BLaER1 (cell line): ENCODE measurements at regions not wholly inside any gene's neighbourhood (a gene's known extent, or its start where the extent isn't known, plus 50 kb on each side); places are given as distances from the start of the nearest gene placed in this dataset.

Source experiments
- H3K27ac ChIP-seq: shearing (Covaris generic); formaldehyde crosslinking; 2 replicates; pipeline ENCODE4 v1.8.1; 2022
- H3K27me3 ChIP-seq: shearing (Covaris generic); formaldehyde crosslinking; 2 replicates; pipeline ENCODE4 v1.8.1; 2022
- H3K36me3 ChIP-seq: shearing (Covaris generic); formaldehyde crosslinking; 2 replicates; pipeline ENCODE4 v1.8.1; 2022
- H3K4me1 ChIP-seq: shearing (Covaris generic); formaldehyde crosslinking; 2 replicates; pipeline ENCODE4 v1.8.1; 2022
- H3K4me2 ChIP-seq: shearing (Covaris generic); formaldehyde crosslinking; 2 replicates; pipeline ENCODE4 v1.8.1; 2022
- H3K4me3 ChIP-seq: shearing (Covaris generic); formaldehyde crosslinking; 2 replicates; pipeline ENCODE4 v1.8.1; 2022
- H3K9ac ChIP-seq: shearing (Covaris generic); formaldehyde crosslinking; 2 replicates; pipeline ENCODE4 v1.8.1; 2022
- H3K9me3 ChIP-seq: shearing (Covaris generic); formaldehyde crosslinking; 2 replicates; pipeline ENCODE4 v1.8.1; 2022
- H4K20me1 ChIP-seq: shearing (Covaris generic); formaldehyde crosslinking; 2 replicates; pipeline ENCODE4 v1.8.1; 2022
- Cebpa-rat ChIP-seq: shearing (Covaris generic); IDR thresholded peaks from 2 replicates; pipeline ENCODE4 v1.8.1; 2022

DNA sequence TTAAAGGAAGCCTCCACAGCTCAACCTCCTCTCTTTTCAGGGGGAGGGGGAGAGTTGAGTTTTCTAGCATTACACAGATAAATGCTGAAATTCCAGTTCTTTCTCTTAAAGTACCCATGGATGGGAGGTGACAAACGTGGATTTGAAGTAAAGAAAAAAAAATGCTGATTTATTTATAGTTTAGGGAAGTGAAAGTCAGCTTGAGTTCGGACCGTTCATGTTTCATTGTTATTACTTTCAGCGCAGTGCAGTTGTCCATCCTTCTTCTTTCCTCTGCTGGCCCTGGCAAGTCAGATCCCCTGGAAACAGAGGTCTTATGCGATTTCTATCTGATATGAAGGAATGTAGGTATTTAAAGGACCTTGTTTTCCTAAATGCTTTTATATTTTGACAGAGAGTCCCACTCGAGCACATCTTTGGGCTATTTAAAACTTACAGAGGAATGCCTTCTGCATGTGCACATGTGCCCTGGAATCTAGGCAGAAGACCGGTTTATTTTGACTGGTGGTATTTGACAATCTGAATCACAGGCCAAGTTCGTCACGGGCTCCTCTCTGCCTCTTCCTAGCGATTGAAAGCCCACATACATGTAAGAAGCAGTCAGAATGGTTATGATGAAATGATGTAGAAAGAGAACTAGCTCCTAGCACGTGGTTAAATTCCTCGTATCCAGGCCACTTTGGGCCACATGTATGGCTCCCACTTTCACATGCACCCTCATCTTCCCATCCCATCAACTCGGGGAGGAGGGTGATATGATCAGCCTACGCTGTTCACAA lies 385.2 kb upstream of the KLF4 start:
- no peak overlapping the region for H3K4me3 ChIP-seq
- no peaks in the 10 kb centered on the region for H3K36me3 ChIP-seq
- H4K20me1 ChIP-seq = no peaks in the 10 kb centered on the region
- no peaks in the 10 kb centered on the region for H3K27me3 ChIP-seq
- peak overlapping the region; percentile 38 for H3K27ac ChIP-seq
- peak overlapping the region; percentile 58 for H3K4me2 ChIP-seq
- TF ChIP-seq Cebpa-rat = no peak
- no peaks in the 10 kb centered on the region for H3K9me3 ChIP-seq
- H3K4me1 ChIP-seq = peaks cover 41% of the 10 kb centered on the region
- H3K9ac ChIP-seq = no peak overlapping the region

DNA sequence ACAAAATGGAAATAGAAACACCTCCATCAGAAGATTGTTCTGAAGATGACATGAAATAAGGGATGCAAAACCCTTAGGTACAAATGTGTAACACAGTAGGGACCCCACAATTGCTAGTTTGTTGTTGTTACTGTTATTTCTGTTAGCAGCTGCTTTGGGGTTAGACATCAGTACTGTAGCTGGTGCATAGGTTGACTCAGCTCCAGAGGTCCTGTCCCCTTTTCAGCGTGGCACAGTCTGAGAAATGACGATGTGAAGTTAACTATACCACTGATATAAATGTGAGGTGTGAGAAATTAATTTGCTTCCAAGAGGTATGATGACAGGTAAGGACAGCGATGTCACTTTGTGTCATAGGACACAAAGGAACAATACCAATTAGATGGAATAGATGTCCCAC lies 384.6 kb upstream of the KLF4 start:
- no peak overlapping the region for H3K9ac ChIP-seq
- H3K4me1 ChIP-seq = peaks cover 43% of the 10 kb centered on the region
- no peak overlapping the region for H3K4me3 ChIP-seq
- H3K27ac ChIP-seq = no peak overlapping the region
- H3K4me2 ChIP-seq = peak overlapping the region; percentile 58
- no peaks in the 10 kb centered on the region for H4K20me1 ChIP-seq
- H3K36me3 ChIP-seq = no peaks in the 10 kb centered on the region
- H3K9me3 ChIP-seq = no peaks in the 10 kb centered on the region
- no peak for TF ChIP-seq Cebpa-rat
- H3K27me3 ChIP-seq = no peaks in the 10 kb centered on the region

DNA sequence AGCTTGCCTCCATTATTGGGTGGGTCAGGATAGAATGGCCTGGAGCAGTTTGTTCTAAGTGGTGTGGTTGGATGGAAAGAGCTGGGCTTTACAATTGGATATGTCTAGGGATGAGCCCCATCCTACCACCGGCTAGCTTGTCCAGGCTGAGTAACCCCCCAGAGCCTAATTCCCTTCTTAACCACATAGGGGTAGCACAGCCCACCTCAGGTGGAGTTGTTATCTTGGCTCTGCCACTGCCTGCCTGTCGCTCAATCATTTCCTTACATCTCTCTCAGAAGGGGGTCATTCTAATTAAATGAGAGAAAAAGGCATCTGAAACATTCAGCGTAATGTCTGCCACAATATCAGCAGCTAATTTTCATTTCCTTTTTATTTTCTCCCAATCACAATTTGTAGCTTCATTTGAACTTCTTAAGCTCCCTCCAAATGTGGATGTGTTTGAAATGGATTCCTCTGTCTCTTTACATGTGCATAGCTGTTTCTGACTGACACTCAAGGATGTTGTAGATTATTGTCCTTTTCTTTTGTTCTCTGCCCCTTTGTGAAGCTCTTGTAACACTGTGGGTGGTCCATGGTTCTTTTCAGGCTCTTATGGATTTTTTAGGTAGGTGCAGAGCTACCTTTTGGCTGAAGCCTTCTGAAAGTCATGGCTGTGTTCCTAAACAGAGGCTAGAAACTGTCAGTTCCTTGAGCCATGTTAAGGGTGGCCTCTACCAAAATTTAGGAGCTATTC lies 383.1 kb upstream of the KLF4 start:
- peak overlapping the region; percentile 46; the same call in 1 of the 2 replicates for H3K4me2 ChIP-seq

DNA sequence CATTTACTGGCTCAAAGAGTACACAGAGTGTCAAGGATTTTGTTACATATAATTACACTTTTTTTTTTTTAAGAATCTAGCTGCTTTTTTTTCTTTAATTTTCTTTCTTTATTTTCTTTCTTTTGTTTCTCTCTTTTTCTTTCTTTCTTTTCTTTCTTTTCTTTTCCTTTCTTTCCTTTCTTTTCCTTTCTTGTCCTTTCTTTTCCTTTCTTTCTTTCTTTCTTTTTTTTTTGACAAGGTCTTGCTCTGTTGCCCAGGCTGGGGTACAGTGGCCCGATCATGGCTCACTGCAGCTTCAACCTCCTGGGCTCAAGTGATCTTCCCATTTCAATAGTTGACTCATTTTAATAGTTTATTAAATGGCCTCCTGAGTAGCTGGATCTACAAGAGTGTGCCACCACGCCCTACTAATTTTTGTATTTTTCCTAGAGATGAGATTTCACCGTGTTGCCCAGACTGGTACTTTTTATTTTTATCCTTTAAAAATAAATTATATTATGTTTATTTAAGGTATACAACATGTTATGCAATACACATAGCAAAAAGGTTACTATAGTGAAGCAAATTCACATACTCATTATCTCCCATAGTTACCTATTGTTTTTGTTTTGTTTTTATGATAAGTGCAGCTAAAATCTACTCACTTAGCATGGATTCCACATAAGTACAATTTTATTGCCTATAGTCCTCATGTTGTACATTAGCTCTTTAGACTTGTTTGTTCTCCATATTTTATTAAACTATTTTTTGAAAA lies 381.5 kb upstream of the KLF4 start:
- Histone ChIP-seq H3K9me3 (no peaks in the 10 kb centered on the region), H3K9ac (no peak overlapping the region), H3K4me3 (no peak overlapping the region), H3K27me3 (no peaks in the 10 kb centered on the region), H3K27ac (no peak overlapping the region), H3K36me3 (no peaks in the 10 kb centered on the region), H4K20me1 (no peaks in the 10 kb centered on the region), H3K4me2 (no peak overlapping the region), H3K4me1 (peaks cover 68% of the 10 kb centered on the region)
- TF ChIP-seq Cebpa-rat = no peak

More for the DNA sequence above, 383.1 kb upstream of the KLF4 start:
- Histone ChIP-seq H3K4me3 (no peak overlapping the region), H3K9me3 (no peaks in the 10 kb centered on the region), H3K36me3 (no peaks in the 10 kb centered on the region), H3K27me3 (no peaks in the 10 kb centered on the region), H3K27ac (0 out of 2 replicates have a peak overlapping the region, but pooled peaks have one; percentile 11), H3K9ac (no peak overlapping the region), H3K4me1 (peaks cover 58% of the 10 kb centered on the region), H4K20me1 (no peaks in the 10 kb centered on the region)
- TF ChIP-seq Cebpa-rat = no peak

DNA sequence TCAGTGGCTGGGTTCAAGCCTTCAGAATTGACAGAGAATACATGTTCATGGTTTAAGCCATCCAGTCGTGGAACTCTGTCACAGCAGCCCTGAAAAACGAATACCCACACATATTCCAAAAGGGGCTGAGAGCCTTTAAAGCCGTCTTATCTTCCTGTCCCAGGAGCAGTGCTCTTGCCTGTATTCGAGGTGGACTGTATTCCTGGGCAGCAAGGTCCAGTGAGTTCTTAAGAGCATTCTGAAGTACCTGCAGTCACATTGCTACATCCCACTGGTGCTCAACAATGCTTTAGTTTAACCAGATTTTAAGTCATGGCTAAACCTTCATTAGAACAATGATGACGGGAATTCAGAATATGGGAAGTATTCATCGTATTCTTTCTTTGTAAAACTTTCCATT lies 380.7 kb upstream of the KLF4 start:
- peaks cover 61% of the 10 kb centered on the region for H3K4me1 ChIP-seq
- H3K36me3 ChIP-seq = no peaks in the 10 kb centered on the region
- no peaks in the 10 kb centered on the region for H3K9me3 ChIP-seq
- no peak overlapping the region for H3K4me3 ChIP-seq
- no peak overlapping the region for H3K27ac ChIP-seq
- H3K4me2 ChIP-seq = no peak overlapping the region
- H3K27me3 ChIP-seq = no peaks in the 10 kb centered on the region
- TF ChIP-seq Cebpa-rat = no peak
- no peaks in the 10 kb centered on the region for H4K20me1 ChIP-seq
- no peak overlapping the region for H3K9ac ChIP-seq

DNA sequence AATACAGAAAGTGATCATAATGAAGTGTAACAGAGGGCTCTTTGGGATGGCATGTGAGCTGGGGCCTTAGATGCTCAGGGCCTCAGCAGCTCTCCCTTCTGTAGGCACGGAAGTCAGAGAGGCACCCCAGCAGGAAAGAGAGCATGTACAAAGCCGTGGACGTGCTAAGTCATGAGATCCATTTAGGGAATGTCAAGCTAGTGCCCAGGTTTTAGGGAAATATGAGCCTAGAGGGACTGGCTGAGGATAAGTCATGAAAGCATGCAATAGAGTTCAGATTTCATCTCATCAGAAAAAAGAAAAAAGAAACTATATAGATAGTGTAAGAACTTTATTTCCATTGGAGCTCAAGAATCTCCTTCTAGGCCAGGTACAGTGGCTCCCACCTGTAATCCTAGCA lies 379.5 kb upstream of the KLF4 start:
- no peaks in the 10 kb centered on the region for H3K36me3 ChIP-seq
- H3K4me3 ChIP-seq = no peak overlapping the region
- H3K27ac ChIP-seq = peak overlapping the region; percentile 69
- peak overlapping the region; percentile 74 for H3K4me2 ChIP-seq
- H3K9me3 ChIP-seq = no peaks in the 10 kb centered on the region
- H3K4me1 ChIP-seq = peaks cover 49% of the 10 kb centered on the region
- H3K27me3 ChIP-seq = no peaks in the 10 kb centered on the region
- H4K20me1 ChIP-seq = no peaks in the 10 kb centered on the region
- no peak overlapping the region for H3K9ac ChIP-seq
- no peak for TF ChIP-seq Cebpa-rat

DNA sequence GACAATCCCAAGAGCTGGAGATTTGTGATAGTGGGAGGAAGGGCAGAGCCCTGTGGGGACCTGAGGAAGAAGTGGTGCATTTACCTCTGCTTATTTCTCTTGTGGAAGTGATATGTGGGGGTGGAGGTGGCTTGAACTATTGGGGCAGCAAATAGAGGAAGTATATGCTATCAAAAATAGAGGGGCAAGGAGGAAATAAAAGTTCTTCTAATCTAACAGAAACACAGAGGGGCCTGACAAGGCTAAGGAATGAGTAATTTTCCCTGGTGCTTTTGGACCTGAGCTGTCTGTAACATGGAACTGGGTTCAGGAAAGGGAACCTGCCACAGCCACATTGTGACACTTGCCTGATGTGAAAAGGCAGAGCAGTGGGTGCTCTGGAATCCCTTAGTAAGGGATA lies 378.6 kb upstream of the KLF4 start:
- no peaks in the 10 kb centered on the region for H3K27me3 ChIP-seq
- H3K9me3 ChIP-seq = no peaks in the 10 kb centered on the region
- H3K4me3 ChIP-seq = peak overlapping the region; percentile 2; the same call in 1 of the 2 replicates
- H4K20me1 ChIP-seq = no peaks in the 10 kb centered on the region
- no peaks in the 10 kb centered on the region for H3K36me3 ChIP-seq
- peak overlapping the region; percentile 74 for H3K4me2 ChIP-seq
- H3K4me1 ChIP-seq = peaks cover 42% of the 10 kb centered on the region
- H3K9ac ChIP-seq = 0 out of 2 replicates have a peak overlapping the region, but pooled peaks have one; percentile 6
- H3K27ac ChIP-seq = peak overlapping the region; percentile 69
- TF ChIP-seq Cebpa-rat = no peak

DNA sequence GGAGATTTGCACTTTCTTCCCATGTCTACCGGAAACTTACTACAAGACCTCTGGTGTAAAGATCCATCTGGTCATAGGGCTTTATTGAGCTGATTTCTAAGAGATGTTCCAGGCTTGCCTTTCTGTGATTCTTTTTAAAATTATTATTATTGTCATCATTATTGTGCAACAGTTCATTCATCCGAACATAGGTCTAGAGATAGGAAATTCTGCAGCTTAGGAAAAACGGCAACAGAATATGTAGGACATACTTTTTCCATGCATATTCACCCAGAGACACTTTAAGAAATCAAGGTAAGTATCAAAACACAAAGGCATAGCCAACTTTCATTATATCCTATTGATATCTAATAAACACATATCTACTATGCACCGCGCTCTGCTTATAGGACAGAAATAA lies 378.2 kb upstream of the KLF4 start:
- no peaks in the 10 kb centered on the region for H4K20me1 ChIP-seq
- H3K4me1 ChIP-seq = peaks cover 37% of the 10 kb centered on the region
- H3K9ac ChIP-seq = no peak overlapping the region
- no peak for TF ChIP-seq Cebpa-rat
- H3K4me3 ChIP-seq = no peak overlapping the region
- no peaks in the 10 kb centered on the region for H3K9me3 ChIP-seq
- no peaks in the 10 kb centered on the region for H3K36me3 ChIP-seq
- H3K27me3 ChIP-seq = no peaks in the 10 kb centered on the region
- H3K4me2 ChIP-seq = peak overlapping the region; percentile 74
- H3K27ac ChIP-seq = no peak overlapping the region

DNA sequence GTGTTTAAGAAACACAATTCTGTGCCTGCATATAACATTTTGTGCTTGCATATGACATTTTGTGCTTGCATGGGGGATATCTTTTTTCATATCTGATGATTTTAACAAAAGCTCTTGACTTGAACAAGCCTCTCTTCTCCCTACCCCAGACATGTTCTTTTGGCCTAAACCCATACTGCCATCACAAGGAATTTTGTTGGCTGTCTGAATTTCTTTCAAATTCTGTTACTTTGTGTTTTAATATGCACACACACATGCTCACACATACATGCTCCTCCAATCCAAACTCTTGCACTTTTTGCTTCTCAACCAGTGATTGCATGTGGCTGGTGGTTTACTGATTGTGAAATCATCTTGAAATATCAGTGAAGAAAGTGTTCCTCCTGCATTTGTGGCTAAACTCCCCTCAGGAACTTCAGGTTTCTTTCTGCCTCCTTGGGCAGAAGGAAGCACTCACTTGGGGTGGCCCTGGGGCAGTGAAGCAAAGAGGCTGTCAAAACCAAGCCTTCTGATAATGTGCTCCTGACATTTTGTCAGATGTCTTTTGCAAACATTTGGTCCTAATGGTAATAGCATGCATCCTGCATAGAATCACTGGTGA lies 377.2 kb upstream of the KLF4 start:
- Histone ChIP-seq H3K36me3 (no peaks in the 10 kb centered on the region), H3K27me3 (no peaks in the 10 kb centered on the region), H3K4me1 (peaks cover 32% of the 10 kb centered on the region), H3K9ac (no peak overlapping the region), H4K20me1 (no peaks in the 10 kb centered on the region), H3K4me2 (peak overlapping the region; percentile 74), H3K4me3 (no peak overlapping the region), H3K9me3 (no peaks in the 10 kb centered on the region), H3K27ac (no peak overlapping the region)
- TF ChIP-seq Cebpa-rat = peak; percentile 87
